ENCODE measurements at regions not wholly inside any gene's neighbourhood (a gene's known extent, or its start where the extent isn't known, plus 50 kb on each side); places are given as distances from the start of the nearest gene placed in this dataset.

GRCh38 chr5:96072791-96073165, 111.1 kb upstream of the ELL2 start (continued):
- TF ChIP-seq ZNF24 (IDR thresholded peaks at IDR 0.05) (no peak), SMC3 (IDR thresholded peaks at IDR 0.05; ENCODE audit: borderline replicate concordance, low read length) (no peak), BMI1 (IDR thresholded peaks at IDR 0.05; ENCODE audit: borderline replicate concordance) (no peak), FOS (IDR thresholded peaks at IDR 0.05; ENCODE audit: borderline replicate concordance, extremely low read depth, insufficient read length) (no peak), CHD2 (IDR thresholded peaks at IDR 0.05; ENCODE audit: borderline replicate concordance, low read depth, low read length) (no peak), YBX1 (IDR thresholded peaks at IDR 0.05) (no peak), NR2F1 (conservative IDR thresholded peaks at IDR 0.05) (no peak), BCL11A (IDR thresholded peaks at IDR 0.05; ENCODE audit: low read depth, low read length) (no peak), NKRF (conservative IDR thresholded peaks at IDR 0.05) (no peak), MEF2A (IDR thresholded peaks at IDR 0.05; ENCODE audit: insufficient read depth, low read depth, low read length) (no peak), PKNOX1 (IDR thresholded peaks at IDR 0.05) (no peak)

GRCh38 chr5:96072138-96072790, 110.6 kb upstream of the ELL2 start:
- Histone ChIP-seq H3K79me2 (ENCODE audit: control insufficient read depth, insufficient read depth, low read length) (no peaks in the 10 kb centered on the region), H3K36me3 (ENCODE audit: control insufficient read depth in 2 of 2, insufficient read depth in 2 of 2, low read length in 1 of 2) (no peaks in the 10 kb centered on the region), H3K9ac (ENCODE audit: control insufficient read depth, insufficient read depth, low read length) (no peak overlapping the region), H4K20me1 (ENCODE audit: control insufficient read depth, insufficient read depth) (no peaks in the 10 kb centered on the region), H3K27me3 (replicated peaks in 1 of 2; ENCODE audit: control insufficient read depth in 2 of 2, insufficient read depth in 2 of 2, low read length in 1 of 2) (no peaks in the 10 kb centered on the region), H3K4me2 (ENCODE audit: control insufficient read depth, insufficient read depth) (no peak overlapping the region), H3K9me3 (replicated peaks; ENCODE audit: control insufficient read depth, insufficient read depth, low read length) (no peaks in the 10 kb centered on the region), H3K27ac (ENCODE audit: control insufficient read depth, insufficient read depth) (no peak overlapping the region), H3K4me1 (ENCODE audit: control insufficient read depth, insufficient read depth, low read length) (no peaks in the 10 kb centered on the region), H2AFZ (ENCODE audit: control insufficient read depth, low read depth, low read length) (no peak overlapping the region), H3K4me3 (no peak overlapping the region)
- WGBS (ENCODE audit: insufficient coverage, insufficient replicate concordance, low lambda C conversion rate, missing lambda C conversion rate): 51% methylated on average over 4 of the region's 4 CpGs
- in situ Hi-C loops (cut with MboI): no loop called here
- ChIA-PET CTCF (no interaction called here), SMC1A (ENCODE audit: uncharacterized antibody, unreplicated experiment) (interaction anchor here (0.6 to 1.3 kb wide), 3 partner anchors 10 to 202 kb away, joined by 3 read pairs; no protein-coding TSS in a partner anchor), POLR2A (no interaction called here), RAD21 (ENCODE audit: unreplicated experiment) (no interaction called here)
- no peak for DNase-seq (ENCODE audit: low read depth, low spot score)
- intact Hi-C loops (cut with micrococcal nuclease; ENCODE audit: unreplicated experiment): no loop called here
- no peak for FAIRE-seq
- no TSS peak for BruUV-seq (replicated peaks)
- ATAC-seq: no peak
- no peak for TF ChIP-seq HDGF (IDR thresholded peaks at IDR 0.05)
- TF ChIP-seq POLR2AphosphoS2 (IDR thresholded peaks at IDR 0.05; ENCODE audit: low read depth, low read length): no peak
- TF ChIP-seq ZNF217 (IDR thresholded peaks at IDR 0.05): no peak
- TF ChIP-seq CBFB (IDR thresholded peaks at IDR 0.05; ENCODE audit: low read depth): no peak
- no peak for TF ChIP-seq PRDM15 (CRISPR knock-in tag; IDR thresholded peaks at IDR 0.05)
- TF ChIP-seq NBN (IDR thresholded peaks at IDR 0.05): no peak
- no peak for TF ChIP-seq IKZF1 (conservative IDR thresholded peaks at IDR 0.05)
